K562 (cell line): ENCODE measurements at regions not wholly inside any gene's neighbourhood (a gene's known extent, or its start where the extent isn't known, plus 50 kb on each side); places are given as distances from the start of the nearest gene placed in this dataset.

Experiments
- ATAC-seq: fragments of 200-7000 bp; cut with Tn5 transposase; 3 replicates; pipeline ENCODE4 v1.9.1; 2020; ENCODE audit warnings: moderate library complexity
- BruUV-seq: library from RNA; stranded (reverse); fragments of 400-500 nt; replicated peaks from 2 replicates; lab custom pipeline; 2021; lab: Mats Ljungman, UMichigan
- CTCF ChIA-PET: fragments of 300-600 bp; formaldehyde crosslinking; extraction: SDS; loops from one replicate; lab custom pipeline; 2021; ENCODE audit warnings: low intra/inter-chr PET ratio; lab: Yijun Ruan, JAX
- POLR2A ChIA-PET: fragments of 300-600, 350-650 bp; sonication (Branson Sonifier 250); formaldehyde crosslinking; extraction: SDS; loops from one replicate; lab custom pipeline; 2021; ENCODE audit warnings: antibody characterized with exemption, inconsistent platforms; lab: Yijun Ruan, JAX
- DNase-seq, 4 experiments: peaks; one replicate each; pipeline versions ENCODE4 v3.0.0 to v3.0.0-alpha.2; 2011 to 2018; ENCODE audit warnings: low spot score in 3 of 4, mixed read lengths in 3 of 4; ENCODE audit errors: extremely low read depth in 1 of 4
- FAIRE-seq: peaks from 2 replicates; lab custom pipeline; 2011; peaks lifted over from hg19 to GRCh38; lab: Jason Lieb, UNC
- H2AFZ ChIP-seq: 2 replicates; pipeline ENCODE4 v1.6.0; 2011; ENCODE audit warnings: low read depth, low read length, control low read depth, inconsistent platforms
- H3K27ac ChIP-seq: fragments of 200-600 bp; 3 replicates; pipeline ENCODE4 v1.8.0; 2011; ENCODE audit warnings: low read depth, mild to moderate bottlenecking, control low read depth, inconsistent platforms, low read length, moderate library complexity, mixed read lengths; ENCODE audit errors: extremely low read depth
- H3K27me3 ChIP-seq, 2 experiments: fragments of 300-600 bp in 1 of 2; 2 replicates in 1 of 2; 3 replicates in 1 of 2; pipeline versions ENCODE4 v1.6.0 to v1.8.0; 2011; ENCODE audit warnings: inconsistent platforms in 2 of 2, low read length in 2 of 2, mild to moderate bottlenecking in 1 of 2, mixed read lengths in 1 of 2, moderate library complexity in 1 of 2; ENCODE audit not compliant: control insufficient read depth in 2 of 2, insufficient read depth in 2 of 2
- H3K36me3 ChIP-seq: fragments of 300-600 bp; 3 replicates; pipeline ENCODE4 v1.8.0; 2011; ENCODE audit warnings: mild to moderate bottlenecking, low read length, inconsistent platforms; ENCODE audit not compliant: control insufficient read depth, insufficient read depth
- H3K4me1 ChIP-seq, 2 experiments: fragments of 200-600 bp in 1 of 2; replicated peaks in 1 of 2; 2 replicates in 1 of 2; 3 replicates in 1 of 2; pipeline versions ENCODE4 v1.5.1 to v1.8.0; 2011; ENCODE audit warnings: inconsistent platforms in 2 of 2, low read length in 2 of 2, mild to moderate bottlenecking in 1 of 2, mixed read lengths in 1 of 2, moderate library complexity in 1 of 2; ENCODE audit not compliant: control insufficient read depth in 2 of 2, insufficient read depth in 2 of 2
- H3K4me2 ChIP-seq: 2 replicates; pipeline ENCODE4 v1.6.1; 2011; ENCODE audit warnings: low read length, control low read depth, inconsistent platforms, mixed read lengths; ENCODE audit not compliant: insufficient read depth
- H3K4me3 ChIP-seq: fragments of 200-600 bp; sonication (generic), shearing (Covaris generic); 2 replicates; pipeline ENCODE4 v1.5.1; 2016; ENCODE audit warnings: control low read depth, inconsistent platforms
- H3K79me2 ChIP-seq: fragments of 200-600 bp; 3 replicates; pipeline ENCODE4 v1.8.0; 2011; ENCODE audit warnings: low read length, inconsistent platforms; ENCODE audit not compliant: control insufficient read depth, insufficient read depth
- H3K9ac ChIP-seq, 2 experiments: 2 replicates each; pipeline versions ENCODE4 v1.6.0 to v1.6.1; 2011; ENCODE audit warnings: low read depth in 2 of 2, low read length in 2 of 2, control low read depth in 1 of 2, inconsistent platforms in 1 of 2, mild to moderate bottlenecking in 1 of 2, mixed read lengths in 1 of 2; ENCODE audit not compliant: insufficient read depth in 1 of 2
- H3K9me1 ChIP-seq: one replicate; pipeline ENCODE4 v1.6.0; 2011; ENCODE audit warnings: inconsistent platforms, mild to moderate bottlenecking, low read length, moderate library complexity; ENCODE audit not compliant: control insufficient read depth, insufficient read depth
- H3K9me3 ChIP-seq: replicated peaks from 2 replicates; pipeline ENCODE4 v1.5.1; 2011; ENCODE audit warnings: low read depth, low read length, inconsistent platforms; ENCODE audit not compliant: control insufficient read depth, insufficient read depth
- H4K20me1 ChIP-seq: replicated peaks from 2 replicates; pipeline ENCODE4 v1.6.1; 2011; ENCODE audit warnings: low read length, inconsistent platforms, mixed read lengths; ENCODE audit not compliant: control insufficient read depth, insufficient read depth
- ARNT ChIP-seq, 2 experiments: fragments of 450-650 bp; IDR thresholded peaks; 2 replicates each; pipeline ENCODE4 v1.6.1; 2016; ENCODE audit warnings: mild to moderate bottlenecking in 1 of 2
- CAMTA2 ChIP-seq: fragments of 250-450 bp; sonication (Bioruptor Pico); conservative IDR thresholded peaks from 2 replicates; pipeline ENCODE4 v1.5.1; 2022
- CBFB ChIP-seq: sonication (generic); formaldehyde crosslinking; IDR thresholded peaks from 2 replicates; pipeline ENCODE4 v1.4.0; 2020; ENCODE audit warnings: mild to moderate bottlenecking, missing genetic modification reagents
- E2F3 ChIP-seq: fragments of 250-450 bp; sonication (Bioruptor Pico); IDR thresholded peaks from 2 replicates; pipeline ENCODE4 v1.4.0; 2020; ENCODE audit warnings: mild to moderate bottlenecking
- HNRNPL ChIP-seq: fragments of 200-400 bp; formaldehyde crosslinking; IDR thresholded peaks from 2 replicates; pipeline ENCODE4 v1.6.1; 2017; ENCODE audit warnings: low read depth, mild to moderate bottlenecking, low read length
- KLF16 ChIP-seq: IDR thresholded peaks from 2 replicates; pipeline ENCODE4 v1.6.1; 2016; ENCODE audit warnings: antibody characterized with exemption
- MAFK ChIP-seq: IDR thresholded peaks from 2 replicates; pipeline ENCODE4 v1.6.1; 2011; ENCODE audit warnings: low read length, improper control_type of control experiment
- MTA1 ChIP-seq: fragments of 450-650 bp; IDR thresholded peaks from 2 replicates; pipeline ENCODE4 v1.6.1; 2017; ENCODE audit warnings: borderline replicate concordance
- NCOA1 ChIP-seq: fragments of 450-650 bp; IDR thresholded peaks from 2 replicates; pipeline ENCODE4 v1.6.1; 2016; ENCODE audit warnings: low read depth
- NEUROD1 ChIP-seq: fragments of 150-350 bp; IDR thresholded peaks from 2 replicates; pipeline ENCODE4 v1.6.1; 2014; ENCODE audit warnings: borderline replicate concordance, low read length, low read depth; ENCODE audit not compliant: partially characterized antibody
- SMARCB1 ChIP-seq: IDR thresholded peaks from 2 replicates; pipeline ENCODE4 v1.6.1; 2011; ENCODE audit warnings: improper control_type of control experiment, low read depth; ENCODE audit not compliant: insufficient read length
- TBL1XR1 ChIP-seq, 2 experiments: IDR thresholded peaks; 2 replicates each; pipeline ENCODE4 v1.6.1; 2012; ENCODE audit warnings: improper control_type of control experiment in 2 of 2, low read length in 2 of 2, mild to moderate bottlenecking in 1 of 2
- ZFP1 ChIP-seq: fragments of 450-650 bp; formaldehyde crosslinking; IDR thresholded peaks from 2 replicates; pipeline ENCODE4 v1.4.0; 2020; ENCODE audit warnings: mild to moderate bottlenecking, mixed read lengths
- ZNF354B ChIP-seq: fragments of 250-450 bp; sonication (Bioruptor Pico); IDR thresholded peaks from 2 replicates; pipeline ENCODE4 v1.4.0; 2020
- ZNF695 ChIP-seq: fragments of 450-650 bp; formaldehyde crosslinking; IDR thresholded peaks from 2 replicates; pipeline ENCODE4 v1.4.0; 2020; ENCODE audit warnings: mild to moderate bottlenecking, moderate library complexity
- WGBS: fragments of 100-300 bp; shearing (Covaris generic); methylation state at CpG from one replicate; pipeline ENCODE4 v1.1.6; 2016; ENCODE audit warnings: low coverage, mixed read lengths; ENCODE audit not compliant: insufficient coverage; ENCODE audit errors: missing lambda C conversion rate; 5-methylcytosine and 5-hydroxymethylcytosine counted together
- in situ Hi-C: fragments of 300-500 bp; cut with MboI; formaldehyde crosslinking; loops from 4 replicates; pipeline ENCODE4 v1.15.0; 2018; ENCODE audit warnings: inconsistent platforms, mixed read lengths
- intact Hi-C: fragments of 100-400 bp; cut with micrococcal nuclease; formaldehyde crosslinking; loops from 2 replicates; pipeline ENCODE4 v1.14.2; 2022
- TF ChIP-seq, protein P1 (sequence below): IDR thresholded peaks from 3 replicates; pipeline ENCODE4 v1.6.1; 2011; ENCODE audit warnings: borderline replicate concordance, mild to moderate bottlenecking; ENCODE audit not compliant: insufficient read length, insufficient read depth
- TF ChIP-seq, protein P2 (sequence below): fragments of 250-450 bp; sonication (Bioruptor Pico); IDR thresholded peaks from 2 replicates; pipeline ENCODE4 v1.5.1; 2021; ENCODE audit warnings: mild to moderate bottlenecking
- TF ChIP-seq, protein P3 (sequence below): fragments of 450-650 bp; IDR thresholded peaks from one replicate; pipeline ENCODE4 v1.6.1; 2018; ENCODE audit warnings: mild to moderate bottlenecking, moderate library complexity; ENCODE audit not compliant: partially characterized antibody
- TF ChIP-seq, protein P4 (sequence below): fragments of 450-650 bp; IDR thresholded peaks from 2 replicates; pipeline ENCODE4 v1.6.1; 2016; ENCODE audit warnings: antibody characterized with exemption

DNA sequence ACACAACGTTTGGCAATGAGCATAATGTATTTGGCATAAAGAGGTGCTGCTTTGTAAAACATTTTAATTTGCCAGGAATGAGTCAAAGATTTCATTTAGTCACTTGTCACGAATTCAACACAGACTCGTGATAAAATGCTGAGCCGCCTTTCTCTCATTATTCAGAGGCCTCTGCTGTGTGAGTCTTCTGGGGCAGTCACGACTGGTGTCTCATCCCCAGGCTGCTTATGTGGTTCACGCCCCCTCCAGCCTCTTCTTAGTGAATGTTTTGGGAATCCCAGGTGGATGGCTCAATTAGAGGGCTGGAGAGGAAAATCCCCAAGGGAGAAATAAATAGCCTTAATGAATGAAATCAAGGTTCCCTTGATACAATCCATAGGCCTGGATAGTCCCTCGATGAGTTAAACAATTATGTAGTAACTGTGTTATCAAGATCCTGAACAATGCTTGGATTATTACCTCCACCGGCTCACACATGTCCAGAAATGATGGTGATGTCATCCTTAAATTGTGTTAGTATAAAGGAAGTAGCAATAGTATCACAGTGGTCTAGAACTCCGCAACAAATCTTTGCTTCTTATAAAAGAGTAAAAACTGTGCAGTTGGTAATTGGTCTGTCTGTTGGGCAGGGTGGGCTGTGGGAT is 192.1 kb upstream of the ADAMTS16 start:
- FAIRE-seq, result no peak
- Histone ChIP-seq H3K9me1 (no peaks in the 10 kb centered on the region), H4K20me1 (no peaks in the 10 kb centered on the region; the same call in 1 of the 2 replicates), H3K9me3 (no peaks in the 10 kb centered on the region), H3K4me1 (no peaks in the 10 kb centered on the region), H3K4me2 (no peak overlapping the region), H3K27me3 (peaks cover 0 to 4% of the 10 kb centered on the region in 2 experiments; a peak in 2 of 5 replicates), H3K4me3 (no peak overlapping the region), H2AFZ (no peak overlapping the region), H3K9ac (no peak overlapping the region), H3K79me2 (no peaks in the 10 kb centered on the region), H3K36me3 (no peaks in the 10 kb centered on the region), H3K27ac (no peak overlapping the region)
- no TSS peak for BruUV-seq
- no peak for ATAC-seq
- ChIA-PET CTCF (no interaction called here), POLR2A (interaction anchor here (0.7 kb wide), 1 partner anchor 362 kb away, joined by 3 read pairs; no protein-coding TSS in a partner anchor)
- no peak for TF ChIP-seq HNRNPL
- TF ChIP-seq, protein P1, sequence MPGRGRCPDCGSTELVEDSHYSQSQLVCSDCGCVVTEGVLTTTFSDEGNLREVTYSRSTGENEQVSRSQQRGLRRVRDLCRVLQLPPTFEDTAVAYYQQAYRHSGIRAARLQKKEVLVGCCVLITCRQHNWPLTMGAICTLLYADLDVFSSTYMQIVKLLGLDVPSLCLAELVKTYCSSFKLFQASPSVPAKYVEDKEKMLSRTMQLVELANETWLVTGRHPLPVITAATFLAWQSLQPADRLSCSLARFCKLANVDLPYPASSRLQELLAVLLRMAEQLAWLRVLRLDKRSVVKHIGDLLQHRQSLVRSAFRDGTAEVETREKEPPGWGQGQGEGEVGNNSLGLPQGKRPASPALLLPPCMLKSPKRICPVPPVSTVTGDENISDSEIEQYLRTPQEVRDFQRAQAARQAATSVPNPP, result no peak
- no peak for TF ChIP-seq CAMTA2 (CRISPR knock-in tag)
- TF ChIP-seq, protein P2, sequence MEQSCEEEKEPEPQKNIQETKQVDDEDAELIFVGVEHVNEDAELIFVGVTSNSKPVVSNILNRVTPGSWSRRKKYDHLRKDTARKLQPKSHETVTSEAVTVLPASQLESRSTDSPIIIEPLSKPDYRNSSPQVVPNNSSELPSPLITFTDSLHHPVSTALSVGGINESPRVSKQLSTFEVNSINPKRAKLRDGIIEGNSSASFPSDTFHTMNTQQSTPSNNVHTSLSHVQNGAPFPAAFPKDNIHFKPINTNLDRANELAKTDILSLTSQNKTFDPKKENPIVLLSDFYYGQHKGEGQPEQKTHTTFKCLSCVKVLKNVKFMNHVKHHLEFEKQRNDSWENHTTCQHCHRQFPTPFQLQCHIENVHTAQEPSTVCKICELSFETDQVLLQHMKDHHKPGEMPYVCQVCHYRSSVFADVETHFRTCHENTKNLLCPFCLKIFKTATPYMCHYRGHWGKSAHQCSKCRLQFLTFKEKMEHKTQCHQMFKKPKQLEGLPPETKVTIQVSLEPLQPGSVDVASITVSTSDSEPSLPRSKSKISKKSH (CRISPR knock-in tag), result no peak
- TF ChIP-seq SMARCB1, result no peak
- TF ChIP-seq NEUROD1, result no peak
- TF ChIP-seq KLF16, result no peak
- no peak for TF ChIP-seq ARNT (IDR thresholded peaks at IDR 0.05)
- no peak for TF ChIP-seq TBL1XR1 (IDR thresholded peaks at IDR 0.05; ENCODE audit: low read length in 2 of 2)
- no peak for TF ChIP-seq NCOA1
- no peak for TF ChIP-seq ZFP1 (CRISPR knock-in tag)
- no peak for TF ChIP-seq ZNF695
- TF ChIP-seq, protein P3, sequence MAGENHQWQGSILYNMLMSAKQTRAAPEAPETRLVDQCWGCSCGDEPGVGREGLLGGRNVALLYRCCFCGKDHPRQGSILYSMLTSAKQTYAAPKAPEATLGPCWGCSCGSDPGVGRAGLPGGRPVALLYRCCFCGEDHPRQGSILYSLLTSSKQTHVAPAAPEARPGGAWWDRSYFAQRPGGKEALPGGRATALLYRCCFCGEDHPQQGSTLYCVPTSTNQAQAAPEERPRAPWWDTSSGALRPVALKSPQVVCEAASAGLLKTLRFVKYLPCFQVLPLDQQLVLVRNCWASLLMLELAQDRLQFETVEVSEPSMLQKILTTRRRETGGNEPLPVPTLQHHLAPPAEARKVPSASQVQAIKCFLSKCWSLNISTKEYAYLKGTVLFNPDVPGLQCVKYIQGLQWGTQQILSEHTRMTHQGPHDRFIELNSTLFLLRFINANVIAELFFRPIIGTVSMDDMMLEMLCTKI, result no peak
- TF ChIP-seq CBFB (CRISPR knock-in tag), result no peak
- TF ChIP-seq MTA1, result no peak
- no peak for TF ChIP-seq MAFK
- TF ChIP-seq ZNF354B, result no peak
- TF ChIP-seq, protein P4, sequence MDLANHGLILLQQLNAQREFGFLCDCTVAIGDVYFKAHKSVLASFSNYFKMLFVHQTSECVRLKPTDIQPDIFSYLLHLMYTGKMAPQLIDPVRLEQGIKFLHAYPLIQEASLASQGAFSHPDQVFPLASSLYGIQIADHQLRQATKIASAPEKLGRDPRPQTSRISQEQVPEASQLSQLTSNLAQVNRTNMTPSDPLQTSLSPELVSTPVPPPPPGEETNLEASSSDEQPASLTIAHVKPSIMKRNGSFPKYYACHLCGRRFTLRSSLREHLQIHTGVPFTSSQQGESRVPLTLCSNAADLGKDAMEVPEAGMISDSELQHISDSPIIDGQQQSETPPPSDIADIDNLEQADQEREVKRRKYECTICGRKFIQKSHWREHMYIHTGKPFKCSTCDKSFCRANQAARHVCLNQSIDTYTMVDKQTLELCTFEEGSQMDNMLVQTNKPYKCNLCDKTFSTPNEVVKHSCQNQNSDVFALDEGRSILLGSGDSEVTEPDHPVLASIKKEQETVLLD, result no peak
- TF ChIP-seq E2F3 (CRISPR knock-in tag), result no peak
- no peak for DNase-seq
- in situ Hi-C loops (no loop called here), intact Hi-C loops (no loop called here)
- WGBS, result 2% methylated on average over 9 of the region's 9 CpGs
